ENCODE measurements at regions not wholly inside any gene's neighbourhood (a gene's known extent, or its start where the extent isn't known, plus 50 kb on each side); places are given as distances from the start of the nearest gene placed in this dataset.

- ChIA-PET POLR2A (no interaction called here), CTCF (no interaction called here)
- Histone ChIP-seq H4K20me1 (ENCODE audit: insufficient read depth) (no peaks in the 10 kb centered on the region), H3K4me2 (no peak overlapping the region), H2AFZ (ENCODE audit: low read depth) (no peak overlapping the region), H3K9me3 (no peaks in the 10 kb centered on the region), H3F3A (replicated peaks; ENCODE audit: insufficient read depth) (no peaks in the 10 kb centered on the region), H3K4me1 (ENCODE audit: control insufficient read depth in 1 of 2, insufficient read depth in 2 of 2, low read depth in 1 of 2, low read length in 1 of 2) (no peaks in the 10 kb centered on the region), H3K27me3 (ENCODE audit: insufficient read depth) (no peaks in the 10 kb centered on the region), H3K9ac (no peak overlapping the region), H3K9me2 (no peaks in the 10 kb centered on the region), H3K79me2 (ENCODE audit: insufficient read depth) (no peaks in the 10 kb centered on the region), H3K36me3 (replicated peaks in 1 of 2; ENCODE audit: control insufficient read depth in 1 of 2, insufficient read depth in 2 of 2, low read length in 1 of 2) (no peaks in the 10 kb centered on the region), H3K4me3 (ENCODE audit: low read depth in 2 of 2, low read length in 1 of 2) (no peak overlapping the region), H3K27ac (ENCODE audit: low read depth in 2 of 2, low read length in 1 of 2) (no peak overlapping the region)
- TF ChIP-seq TEAD4 (IDR thresholded peaks at IDR 0.05; ENCODE audit: borderline replicate concordance, insufficient read depth) (no peak), MXI1 (IDR thresholded peaks at IDR 0.05; ENCODE audit: low read depth, low read length) (no peak), IRF3 (IDR thresholded peaks at IDR 0.05; ENCODE audit: low read depth, low read length) (no peak), YY1 (IDR thresholded peaks at IDR 0.05; ENCODE audit: low read depth) (no peak), USF1 (IDR thresholded peaks at IDR 0.05; ENCODE audit: borderline replicate concordance, low read depth) (no peak), RCOR1 (IDR thresholded peaks at IDR 0.05; ENCODE audit: low read length) (no peak), RXRA (IDR thresholded peaks at IDR 0.05; ENCODE audit: borderline replicate concordance, low read depth) (no peak), CTCF (IDR thresholded peaks at IDR 0.05) (no peak), EZH2phosphoT487 (IDR thresholded peaks at IDR 0.05; ENCODE audit: borderline replicate concordance, low read depth) (no peak), TAF1 (IDR thresholded peaks at IDR 0.05; ENCODE audit: borderline replicate concordance, low read depth, low read length) (no peak), EP300 (IDR thresholded peaks at IDR 0.05; ENCODE audit: borderline replicate concordance in 1 of 2, low read depth in 1 of 2, low read length in 1 of 2) (no peak), NFIC (IDR thresholded peaks at IDR 0.05; ENCODE audit: borderline replicate concordance) (no peak), POLR2AphosphoS5 (IDR thresholded peaks at IDR 0.05; ENCODE audit: low read depth, low read length) (no peak), SIN3A (IDR thresholded peaks at IDR 0.05; ENCODE audit: borderline replicate concordance, low read depth, low read length) (no peak)
- WGBS (ENCODE audit: low lambda C conversion rate), result 12% methylated on average over 3 of the region's 3 CpGs
- no peak for DNase-seq
These were observed 430.7 kb upstream of the KHDRBS2 start for GRCh38 chr6:62716719-62717118.

GRCh38 chr6:62714112-62714511 is 428.1 kb upstream of the KHDRBS2 start:
- Histone ChIP-seq H3F3A (replicated peaks; ENCODE audit: insufficient read depth) (no peaks in the 10 kb centered on the region), H3K27me3 (ENCODE audit: insufficient read depth) (no peaks in the 10 kb centered on the region), H3K27ac (ENCODE audit: low read depth in 2 of 2, low read length in 1 of 2) (no peak overlapping the region), H3K4me3 (ENCODE audit: low read depth in 2 of 2, low read length in 1 of 2) (no peak overlapping the region), H4K20me1 (ENCODE audit: insufficient read depth) (no peaks in the 10 kb centered on the region), H3K79me2 (ENCODE audit: insufficient read depth) (no peaks in the 10 kb centered on the region), H3K4me2 (no peak overlapping the region), H3K9me2 (no peaks in the 10 kb centered on the region), H3K4me1 (ENCODE audit: control insufficient read depth in 1 of 2, insufficient read depth in 2 of 2, low read depth in 1 of 2, low read length in 1 of 2) (no peaks in the 10 kb centered on the region), H3K9me3 (no peaks in the 10 kb centered on the region), H2AFZ (ENCODE audit: low read depth) (no peak overlapping the region), H3K36me3 (replicated peaks in 1 of 2; ENCODE audit: control insufficient read depth in 1 of 2, insufficient read depth in 2 of 2, low read length in 1 of 2) (no peaks in the 10 kb centered on the region), H3K9ac (no peak overlapping the region)
- ChIA-PET POLR2A (no interaction called here), CTCF (no interaction called here)
- no peak for DNase-seq
- TF ChIP-seq FOSL2 (IDR thresholded peaks at IDR 0.05; ENCODE audit: borderline replicate concordance, low read depth), result no peak
- TF ChIP-seq TCF12 (IDR thresholded peaks at IDR 0.05), result no peak
- TF ChIP-seq CHD2 (IDR thresholded peaks at IDR 0.05; ENCODE audit: low read length, partially characterized antibody), result no peak
- no peak for TF ChIP-seq YY1 (IDR thresholded peaks at IDR 0.05; ENCODE audit: low read depth)
- no peak for TF ChIP-seq GATA2 (CRISPR knock-in tag; IDR thresholded peaks at IDR 0.05)
- no peak for TF ChIP-seq CTCF (IDR thresholded peaks at IDR 0.05)
- no peak for TF ChIP-seq MEF2A (IDR thresholded peaks at IDR 0.05; ENCODE audit: borderline replicate concordance, low read depth)
- TF ChIP-seq SMC3 (IDR thresholded peaks at IDR 0.05; ENCODE audit: low read depth, low read length), result no peak
- TF ChIP-seq RCOR1 (IDR thresholded peaks at IDR 0.05; ENCODE audit: low read length), result no peak
- no peak for TF ChIP-seq JUND (IDR thresholded peaks at IDR 0.05)
- no peak for TF ChIP-seq PBX3 (IDR thresholded peaks at IDR 0.05)
